ENCODE measurements at regions not wholly inside any gene's neighbourhood (a gene's known extent, or its start where the extent isn't known, plus 50 kb on each side); places are given as distances from the start of the nearest gene placed in this dataset.

GRCh38 chrX:39896951-39897740 lies 200.6 kb downstream of the BCOR start:
- no peak for DNase-seq (ENCODE audit: insufficient read length, low spot score)

GRCh38 chrX:39897741-39898097 lies 200.0 kb downstream of the BCOR start:
- no peak for TF ChIP-seq POLR2A (IDR thresholded peaks at IDR 0.05; ENCODE audit: low read depth, low read length)
- FAIRE-seq (no peak), DNase-seq (ENCODE audit: insufficient read length, low spot score) (no peak)

More at GRCh38 chrX:39896951-39897740, 200.6 kb downstream of the BCOR start:
- FAIRE-seq, result no peak
- no peak for TF ChIP-seq POLR2A (IDR thresholded peaks at IDR 0.05; ENCODE audit: low read depth, low read length)

- TF ChIP-seq POLR2A (IDR thresholded peaks at IDR 0.05; ENCODE audit: low read depth, low read length), result no peak
- DNase-seq (ENCODE audit: insufficient read length, low spot score) (no peak), FAIRE-seq (no peak)
These were observed 199.6 kb downstream of the BCOR start for GRCh38 chrX:39898147-39898546.

- FAIRE-seq, result no peak
- no peak for TF ChIP-seq POLR2A (IDR thresholded peaks at IDR 0.05; ENCODE audit: low read depth, low read length)
- DNase-seq (ENCODE audit: insufficient read length, low spot score), result no peak
These were observed 198.7 kb downstream of the BCOR start for GRCh38 chrX:39899059-39899458.

- FAIRE-seq (no peak), DNase-seq (ENCODE audit: insufficient read length, low spot score) (no peak)
- no peak for TF ChIP-seq POLR2A (IDR thresholded peaks at IDR 0.05; ENCODE audit: low read depth, low read length)
These were observed 197.6 kb downstream of the BCOR start for GRCh38 chrX:39899856-39900776.

- no peak for DNase-seq (ENCODE audit: insufficient read length, low spot score)
- TF ChIP-seq POLR2A (IDR thresholded peaks at IDR 0.05; ENCODE audit: low read depth, low read length), result no peak
- FAIRE-seq, result no peak
These were observed 197.0 kb downstream of the BCOR start for GRCh38 chrX:39900777-39901170.

- TF ChIP-seq POLR2A (IDR thresholded peaks at IDR 0.05; ENCODE audit: low read depth, low read length), result no peak
- FAIRE-seq, result no peak
- no peak for DNase-seq (ENCODE audit: insufficient read length, low spot score)
These were observed 194.4 kb downstream of the BCOR start for GRCh38 chrX:39903343-39903742.

GRCh38 chrX:39903937-39904336 lies 193.8 kb downstream of the BCOR start:
- DNase-seq (ENCODE audit: insufficient read length, low spot score) (peak; percentile 21), FAIRE-seq (no peak)
- no peak for TF ChIP-seq POLR2A (IDR thresholded peaks at IDR 0.05; ENCODE audit: low read depth, low read length)

GRCh38 chrX:39904816-39905537 lies 192.8 kb downstream of the BCOR start:
- DNase-seq (ENCODE audit: insufficient read length, low spot score), result no peak
- TF ChIP-seq POLR2A (IDR thresholded peaks at IDR 0.05; ENCODE audit: low read depth, low read length), result no peak
- no peak for FAIRE-seq

- TF ChIP-seq POLR2A (IDR thresholded peaks at IDR 0.05; ENCODE audit: low read depth, low read length), result no peak
- FAIRE-seq, result no peak
These were observed 192.2 kb downstream of the BCOR start for GRCh38 chrX:39905538-39905891.

GRCh38 chrX:39905946-39906345 lies 191.8 kb downstream of the BCOR start:
- TF ChIP-seq POLR2A (IDR thresholded peaks at IDR 0.05; ENCODE audit: low read depth, low read length), result no peak
- DNase-seq (ENCODE audit: insufficient read length, low spot score) (no peak), FAIRE-seq (no peak)

More at GRCh38 chrX:39905538-39905891, 192.2 kb downstream of the BCOR start:
- no peak for DNase-seq (ENCODE audit: insufficient read length, low spot score)

- FAIRE-seq (no peak), DNase-seq (ENCODE audit: insufficient read length, low spot score) (peak; percentile 49)
- TF ChIP-seq POLR2A (IDR thresholded peaks at IDR 0.05; ENCODE audit: low read depth, low read length), result no peak
These were observed 189.6 kb downstream of the BCOR start for GRCh38 chrX:39907964-39908661.

- FAIRE-seq, result no peak
- DNase-seq (ENCODE audit: insufficient read length, low spot score), result no peak
- no peak for TF ChIP-seq POLR2A (IDR thresholded peaks at IDR 0.05; ENCODE audit: low read depth, low read length)
These were observed 187.8 kb downstream of the BCOR start for GRCh38 chrX:39909996-39910395.
